ENCODE measurements at regions not wholly inside any gene's neighbourhood (a gene's known extent, or its start where the extent isn't known, plus 50 kb on each side); places are given as distances from the start of the nearest gene placed in this dataset.
"Not testable (repeated sequence)": the region's sequence is repeated elsewhere in the genome, so short reads cannot be mapped to it uniquely, and the experiment has no call there.

GRCh38 chr20:47851774-47852173 is 66.5 kb upstream of the SULF2 start:
- ATAC-seq (no peak), DNase-seq (no peak)
- Mint-ChIP-seq H3K27ac (no peak overlapping the region), H3K4me1 (ENCODE audit: low read depth) (no peaks in the 10 kb centered on the region), H3K36me3 (ENCODE audit: low read depth) (no peaks in the 10 kb centered on the region), H3K4me3 (no peak overlapping the region), H3K9me3 (no peaks in the 10 kb centered on the region), H3K27me3 (no peaks in the 10 kb centered on the region)
- TF ChIP-seq, protein P1, sequence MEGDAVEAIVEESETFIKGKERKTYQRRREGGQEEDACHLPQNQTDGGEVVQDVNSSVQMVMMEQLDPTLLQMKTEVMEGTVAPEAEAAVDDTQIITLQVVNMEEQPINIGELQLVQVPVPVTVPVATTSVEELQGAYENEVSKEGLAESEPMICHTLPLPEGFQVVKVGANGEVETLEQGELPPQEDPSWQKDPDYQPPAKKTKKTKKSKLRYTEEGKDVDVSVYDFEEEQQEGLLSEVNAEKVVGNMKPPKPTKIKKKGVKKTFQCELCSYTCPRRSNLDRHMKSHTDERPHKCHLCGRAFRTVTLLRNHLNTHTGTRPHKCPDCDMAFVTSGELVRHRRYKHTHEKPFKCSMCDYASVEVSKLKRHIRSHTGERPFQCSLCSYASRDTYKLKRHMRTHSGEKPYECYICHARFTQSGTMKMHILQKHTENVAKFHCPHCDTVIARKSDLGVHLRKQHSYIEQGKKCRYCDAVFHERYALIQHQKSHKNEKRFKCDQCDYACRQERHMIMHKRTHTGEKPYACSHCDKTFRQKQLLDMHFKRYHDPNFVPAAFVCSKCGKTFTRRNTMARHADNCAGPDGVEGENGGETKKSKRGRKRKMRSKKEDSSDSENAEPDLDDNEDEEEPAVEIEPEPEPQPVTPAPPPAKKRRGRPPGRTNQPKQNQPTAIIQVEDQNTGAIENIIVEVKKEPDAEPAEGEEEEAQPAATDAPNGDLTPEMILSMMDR (IDR thresholded peaks at IDR 0.05), result no peak
- ChIA-PET CTCF (interaction anchor here (1.1 kb wide), 1 partner anchor 26 kb away, joined by 3 read pairs; no protein-coding TSS in a partner anchor), POLR2A (no interaction called here)
- intact Hi-C loops (cut with micrococcal nuclease), result no loop called here

GRCh38 chr20:47850146-47850545 is 64.9 kb upstream of the SULF2 start:
- Mint-ChIP-seq H3K4me1 (ENCODE audit: low read depth) (no peaks in the 10 kb centered on the region), H3K4me3 (no peak overlapping the region), H3K27me3 (no peaks in the 10 kb centered on the region), H3K27ac (no peak overlapping the region), H3K9me3 (no peaks in the 10 kb centered on the region), H3K36me3 (ENCODE audit: low read depth) (no peaks in the 10 kb centered on the region)
- DNase-seq (no peak), ATAC-seq (no peak)
- ChIA-PET POLR2A (no interaction called here), CTCF (no interaction called here)
- intact Hi-C loops (cut with micrococcal nuclease), result no loop called here
- TF ChIP-seq, protein P1 (IDR thresholded peaks at IDR 0.05), result no peak

DNA sequence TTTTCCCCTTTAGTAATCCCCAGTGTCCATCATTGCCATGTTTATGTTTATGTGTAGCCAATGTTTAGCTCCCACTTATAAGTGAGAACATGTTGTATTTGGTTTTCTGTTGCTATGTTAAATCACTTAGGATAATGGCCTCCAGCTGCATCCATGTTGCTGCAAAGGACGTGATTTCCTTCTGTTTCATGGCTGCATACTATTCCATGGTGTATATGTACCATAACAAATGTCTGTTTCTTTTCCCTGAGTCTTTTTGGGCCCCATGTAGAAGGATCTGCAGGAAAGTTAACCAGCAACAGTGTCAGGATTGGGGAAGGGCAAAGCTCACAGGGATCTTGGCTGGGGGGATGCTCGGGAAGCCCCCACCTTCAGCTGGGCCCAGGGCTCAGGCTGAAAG is 64.3 kb upstream of the SULF2 start:
- DNase-seq (no peak), ATAC-seq (no peak)
- intact Hi-C loops (cut with micrococcal nuclease), result no loop called here
- CTCF ChIA-PET, result no interaction called here
- no peak overlapping the region for H3K4me3 Mint-ChIP-seq
- no peaks in the 10 kb centered on the region for H3K4me1 Mint-ChIP-seq (ENCODE audit: low read depth)
- H3K27me3 Mint-ChIP-seq, result no peaks in the 10 kb centered on the region
- H3K27ac Mint-ChIP-seq, result no peak overlapping the region
- POLR2A ChIA-PET, result no interaction called here
- TF ChIP-seq, protein P1 (IDR thresholded peaks at IDR 0.05), result no peak
- no peaks in the 10 kb centered on the region for H3K9me3 Mint-ChIP-seq
- no peaks in the 10 kb centered on the region for H3K36me3 Mint-ChIP-seq (ENCODE audit: low read depth)

DNA sequence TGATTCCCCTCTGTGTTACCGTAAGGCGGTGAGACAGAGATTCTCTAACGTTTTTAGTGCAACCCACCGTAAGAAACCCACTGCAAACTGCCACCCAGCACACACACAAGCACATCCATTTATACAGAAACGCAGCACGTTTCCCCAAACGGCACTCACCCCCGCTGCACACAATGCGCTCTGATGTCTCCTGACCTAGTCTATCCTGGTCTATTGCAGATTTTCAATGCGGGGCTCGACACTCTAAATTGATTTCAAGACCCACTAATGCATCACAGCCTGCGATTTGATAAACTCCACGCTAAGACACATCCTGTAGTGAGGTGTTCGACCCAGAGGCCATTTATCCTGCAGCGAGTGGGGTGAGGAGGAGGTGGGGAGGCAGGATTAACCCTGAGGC is 63.7 kb upstream of the SULF2 start:
- ChIA-PET POLR2A (no interaction called here), CTCF (no interaction called here)
- Mint-ChIP-seq H3K4me3 (no peak overlapping the region), H3K9me3 (no peaks in the 10 kb centered on the region), H3K36me3 (ENCODE audit: low read depth) (no peaks in the 10 kb centered on the region), H3K4me1 (ENCODE audit: low read depth) (no peaks in the 10 kb centered on the region), H3K27ac (no peak overlapping the region), H3K27me3 (no peaks in the 10 kb centered on the region)
- DNase-seq, result no peak
- TF ChIP-seq, protein P1 (IDR thresholded peaks at IDR 0.05), result no peak
- intact Hi-C loops (cut with micrococcal nuclease), result no loop called here
- no peak for ATAC-seq

- intact Hi-C loops (cut with micrococcal nuclease); H3K27ac Mint-ChIP-seq; H3K27me3 Mint-ChIP-seq; ATAC-seq; POLR2A ChIA-PET; CTCF ChIA-PET; H3K9me3 Mint-ChIP-seq; DNase-seq; H3K4me1 Mint-ChIP-seq (ENCODE audit: low read depth); H3K4me3 Mint-ChIP-seq; H3K36me3 Mint-ChIP-seq (ENCODE audit: low read depth): not testable (repeated sequence)
Observed at GRCh38 chr20:47848534-47848933, 63.3 kb upstream of the SULF2 start.

DNA sequence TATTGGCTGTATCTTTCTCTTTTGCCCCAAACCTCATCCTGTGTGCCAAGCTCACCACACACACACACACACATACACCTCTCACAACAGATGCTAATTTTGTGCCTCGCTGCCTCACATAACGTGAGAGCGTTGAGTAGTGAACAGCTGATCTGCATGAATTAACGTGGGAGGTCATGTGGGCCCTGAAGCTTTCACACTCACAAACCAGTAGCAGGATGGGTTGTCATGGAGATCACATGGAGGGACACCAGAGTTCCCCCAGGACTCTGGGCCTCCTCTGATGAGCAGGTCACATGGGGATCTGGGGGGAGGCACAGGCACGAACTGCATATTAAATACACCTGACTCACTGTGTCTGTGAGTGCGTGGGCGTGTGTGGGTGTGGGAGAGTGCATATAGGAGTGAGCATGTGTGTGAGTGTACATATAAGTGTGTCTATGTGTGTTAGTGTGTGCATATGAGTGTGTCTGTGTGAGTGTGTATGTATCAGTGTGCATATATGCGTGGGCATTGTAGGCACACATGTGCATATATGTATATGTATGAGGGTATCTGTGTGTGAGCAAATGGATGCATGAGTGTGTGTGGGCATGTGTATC is 62.7 kb upstream of the SULF2 start:
- Mint-ChIP-seq H3K27me3 (no peaks in the 10 kb centered on the region), H3K4me1 (ENCODE audit: low read depth) (no peaks in the 10 kb centered on the region), H3K27ac (no peak overlapping the region), H3K36me3 (ENCODE audit: low read depth) (no peaks in the 10 kb centered on the region), H3K9me3 (no peaks in the 10 kb centered on the region), H3K4me3 (no peak overlapping the region)
- CTCF ChIA-PET, result no interaction called here
- TF ChIP-seq, protein P1 (IDR thresholded peaks at IDR 0.05), result no peak
- ATAC-seq (peak; percentile 20), DNase-seq (peak; percentile 7)
- intact Hi-C loops (cut with micrococcal nuclease), result no loop called here
- POLR2A ChIA-PET, result no interaction called here

DNA sequence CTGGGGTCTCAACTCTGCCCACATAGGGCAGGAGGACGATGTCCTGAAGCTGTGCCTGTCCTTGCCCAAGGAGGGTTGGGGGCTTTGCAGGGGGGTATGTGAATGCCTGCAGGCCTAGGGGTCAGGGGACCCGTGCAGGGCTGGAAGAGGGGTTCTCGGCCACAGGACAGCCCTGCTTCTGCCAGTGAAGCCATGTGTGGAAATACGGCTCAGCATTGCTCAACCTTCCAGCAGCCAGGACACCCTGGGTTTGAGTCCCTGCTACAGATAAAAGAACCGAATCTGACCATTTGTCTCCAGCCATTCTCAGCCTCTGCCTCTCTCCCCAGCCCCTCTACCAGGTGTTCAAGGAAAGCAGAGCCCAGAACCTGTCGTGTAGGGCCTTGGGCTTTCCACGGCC is 61.9 kb upstream of the SULF2 start:
- intact Hi-C loops (cut with micrococcal nuclease); CTCF ChIA-PET: not testable (repeated sequence)

GRCh38 chr20:47846651-47847050 is 61.4 kb upstream of the SULF2 start:
- H3K36me3 Mint-ChIP-seq (ENCODE audit: low read depth); POLR2A ChIA-PET; intact Hi-C loops (cut with micrococcal nuclease); H3K4me3 Mint-ChIP-seq; H3K4me1 Mint-ChIP-seq (ENCODE audit: low read depth); CTCF ChIA-PET; H3K9me3 Mint-ChIP-seq; H3K27me3 Mint-ChIP-seq; H3K27ac Mint-ChIP-seq; DNase-seq; ATAC-seq: not testable (repeated sequence)

More for the DNA sequence above, 61.9 kb upstream of the SULF2 start:
- ATAC-seq; H3K4me3 Mint-ChIP-seq; H3K27me3 Mint-ChIP-seq; H3K4me1 Mint-ChIP-seq (ENCODE audit: low read depth); DNase-seq; H3K36me3 Mint-ChIP-seq (ENCODE audit: low read depth); H3K27ac Mint-ChIP-seq; H3K9me3 Mint-ChIP-seq; POLR2A ChIA-PET: not testable (repeated sequence)
